HL-60 (cell line): ENCODE measurements at regions not wholly inside any gene's neighbourhood (a gene's known extent, or its start where the extent isn't known, plus 50 kb on each side); places are given as distances from the start of the nearest gene placed in this dataset.

ENCODE experiments used
- DNase-seq, 2 experiments: peaks; one replicate each; pipeline ENCODE4 v3.0.0-alpha.2; 2010 to 2020; ENCODE audit warnings: low read depth in 1 of 2, low spot score in 1 of 2
- H3K27ac ChIP-seq: fragments of 250-450 bp; sonication (Bioruptor Pico); replicated peaks from 2 replicates; pipeline ENCODE4 v1.5.1; 2020; ENCODE audit warnings: mild to moderate bottlenecking, moderate library complexity
- H3K27me3 ChIP-seq: fragments of 250-450 bp; sonication (Bioruptor Pico); 2 replicates; pipeline ENCODE4 v1.5.1; 2021; ENCODE audit warnings: mild to moderate bottlenecking, moderate library complexity; ENCODE audit not compliant: insufficient read depth, poor library complexity, severe bottlenecking
- H3K4me3 ChIP-seq: replicated peaks from 2 replicates; pipeline ENCODE4 v1.5.1; 2011; ENCODE audit warnings: mild to moderate bottlenecking, control low read depth, low read length; ENCODE audit not compliant: insufficient read depth
- CTCF ChIP-seq: IDR thresholded peaks from one replicate; pipeline ENCODE4 v1.5.1; 2011; ENCODE audit warnings: low read length, control low read depth, inconsistent platforms; ENCODE audit not compliant: insufficient read depth
- GABPA ChIP-seq: IDR thresholded peaks from 2 replicates; pipeline ENCODE4 v1.6.1; 2012; ENCODE audit warnings: low read depth
- POLR2AphosphoS5 ChIP-seq: IDR thresholded peaks from 2 replicates; pipeline ENCODE4 v1.6.1; 2012; ENCODE audit warnings: low read depth
- REST ChIP-seq: IDR thresholded peaks from 2 replicates; pipeline ENCODE4 v1.6.1; 2012; ENCODE audit warnings: low read depth; ENCODE audit not compliant: insufficient replicate concordance
- SPI1 ChIP-seq: IDR thresholded peaks from 2 replicates; pipeline ENCODE4 v1.6.1; 2012; ENCODE audit warnings: low read depth, mild to moderate bottlenecking, borderline replicate concordance

GRCh38 chr14:101126731-101127130 lies 223.2 kb upstream of the RTL1 start:
- Histone ChIP-seq H3K4me3 (no peak overlapping the region), H3K27me3 (no peaks in the 10 kb centered on the region), H3K27ac (no peak overlapping the region)
- no peak for DNase-seq
- TF ChIP-seq SPI1 (no peak), REST (no peak), GABPA (no peak)

GRCh38 chr14:101127224-101127623 lies 223.7 kb upstream of the RTL1 start:
- Histone ChIP-seq H3K27me3 (no peaks in the 10 kb centered on the region), H3K27ac (no peak overlapping the region), H3K4me3 (no peak overlapping the region)
- DNase-seq, result no peak
- TF ChIP-seq POLR2AphosphoS5 (no peak), GABPA (no peak), REST (no peak), SPI1 (no peak), CTCF (no peak)

GRCh38 chr14:101128478-101129321 lies 225.2 kb upstream of the RTL1 start:
- no peak for TF ChIP-seq GABPA
- Histone ChIP-seq H3K27me3 (no peaks in the 10 kb centered on the region), H3K4me3 (no peak overlapping the region), H3K27ac (no peak overlapping the region)
- no peak for DNase-seq

- DNase-seq, result no peak
- TF ChIP-seq CTCF (no peak), SPI1 (no peak), GABPA (no peak)
- H3K27me3 ChIP-seq, result no peaks in the 10 kb centered on the region
These were observed 226.1 kb upstream of the RTL1 start for GRCh38 chr14:101129521-101130167.

More at GRCh38 chr14:101129521-101130167, 226.1 kb upstream of the RTL1 start:
- Histone ChIP-seq H3K4me3 (no peak overlapping the region), H3K27ac (no peak overlapping the region)
